Amniotic epithelial cell (primary cell): ENCODE measurements at regions not wholly inside any gene's neighbourhood (a gene's known extent, or its start where the extent isn't known, plus 50 kb on each side); places are given as distances from the start of the nearest gene placed in this dataset.
A peak's percentile ranks its signal among the peaks of the same experiment; 100 is the strongest.

Source experiments
- DNase-seq: peaks from one replicate; pipeline ENCODE4 v3.0.0-alpha.2; 2010; ENCODE audit warnings: low read depth

- no peak for DNase-seq
Observed at GRCh38 chr13:105052711-105053110, 1482.8 kb downstream of the EFNB2 start.

GRCh38 chr13:105050686-105051085 lies 1484.8 kb downstream of the EFNB2 start:
- no peak for DNase-seq

- no peak for DNase-seq
Observed at GRCh38 chr13:105048677-105049076, 1486.8 kb downstream of the EFNB2 start.

GRCh38 chr13:105047676-105048295 lies 1487.7 kb downstream of the EFNB2 start:
- DNase-seq: no peak

- peak; percentile 4 for DNase-seq
Observed at GRCh38 chr13:105037110-105037509, 1498.4 kb downstream of the EFNB2 start.

GRCh38 chr13:105035092-105035491 lies 1500.4 kb downstream of the EFNB2 start:
- DNase-seq: no peak

- DNase-seq: no peak
Observed at GRCh38 chr13:105033999-105034398, 1501.5 kb downstream of the EFNB2 start.

GRCh38 chr13:105031306-105031705 lies 1504.2 kb downstream of the EFNB2 start:
- DNase-seq: no peak

GRCh38 chr13:105030851-105031250 lies 1504.6 kb downstream of the EFNB2 start:
- DNase-seq: no peak

GRCh38 chr13:105019073-105019472 lies 1516.4 kb downstream of the EFNB2 start:
- no peak for DNase-seq

GRCh38 chr13:105016266-105016665 lies 1519.2 kb downstream of the EFNB2 start:
- DNase-seq: no peak

GRCh38 chr13:105008604-105009003 lies 1526.9 kb downstream of the EFNB2 start:
- peak; percentile 14 for DNase-seq

- DNase-seq: no peak
Observed at GRCh38 chr13:105007166-105007808, 1528.2 kb downstream of the EFNB2 start.

GRCh38 chr13:104996022-104996421 lies 1539.4 kb downstream of the EFNB2 start:
- DNase-seq: no peak

- DNase-seq: no peak
Observed at GRCh38 chr13:104993708-104994107, 1541.8 kb downstream of the EFNB2 start.

GRCh38 chr13:104987621-104988020 lies 1547.8 kb downstream of the EFNB2 start:
- no peak for DNase-seq

- peak; percentile 77 for DNase-seq
Observed at GRCh38 chr13:104984296-104984818, 1551.1 kb downstream of the EFNB2 start.

GRCh38 chr13:104983601-104984000 lies 1551.9 kb downstream of the EFNB2 start:
- DNase-seq: no peak

- DNase-seq: no peak
Observed at GRCh38 chr13:104980586-104980985, 1554.9 kb downstream of the EFNB2 start.

GRCh38 chr13:104979281-104980030 lies 1556.0 kb downstream of the EFNB2 start:
- no peak for DNase-seq

- DNase-seq: no peak
Observed at GRCh38 chr13:104976986-104977385, 1558.5 kb downstream of the EFNB2 start.

- DNase-seq: no peak
Observed at GRCh38 chr13:104975272-104975671, 1560.2 kb downstream of the EFNB2 start.

- DNase-seq: no peak
Observed at GRCh38 chr13:104968876-104969275, 1566.6 kb downstream of the EFNB2 start.
